ENCODE measurements at regions not wholly inside any gene's neighbourhood (a gene's known extent, or its start where the extent isn't known, plus 50 kb on each side); places are given as distances from the start of the nearest gene placed in this dataset.

GRCh38 chr21:22961258-22961657 lies 1963.0 kb downstream of the NCAM2 start:
- H3K9me2 ChIP-seq (ENCODE audit: insufficient read depth), result no peaks in the 10 kb centered on the region
- no peaks in the 10 kb centered on the region for H3K9me3 ChIP-seq (ENCODE audit: insufficient read depth, low read depth)
- CTCF ChIA-PET, result no interaction called here
- intact Hi-C loops (cut with micrococcal nuclease; ENCODE audit: unreplicated experiment), result no loop called here
- no TSS peak for BruUV-seq (replicated peaks)
- no peak overlapping the region for H3K27ac ChIP-seq
- H3K27me3 ChIP-seq (ENCODE audit: insufficient read depth, low read depth), result no peaks in the 10 kb centered on the region
- no peaks in the 10 kb centered on the region for H3K79me2 ChIP-seq (ENCODE audit: low read depth)
- H3K4me3 ChIP-seq, result no peak overlapping the region
- DNase-seq, result no peak
- POLR2A ChIA-PET (ENCODE audit: unreplicated experiment), result no interaction called here
- H3K4me2 ChIP-seq, result no peak overlapping the region
- TF ChIP-seq EZH2 (IDR thresholded peaks at IDR 0.05; ENCODE audit: low read depth), result no peak
- TF ChIP-seq CTCF (conservative IDR thresholded peaks at IDR 0.05), result no peak
- no peaks in the 10 kb centered on the region for H3F3A ChIP-seq (ENCODE audit: insufficient read depth, low read depth)
- no peaks in the 10 kb centered on the region for H3K4me1 ChIP-seq (replicated peaks; ENCODE audit: insufficient read depth)
- no peak overlapping the region for H2AFZ ChIP-seq
- no peaks in the 10 kb centered on the region for H4K20me1 ChIP-seq (ENCODE audit: insufficient read depth)
- no peaks in the 10 kb centered on the region for H3K36me3 ChIP-seq (ENCODE audit: low read depth)

GRCh38 chr21:22965455-22966135 lies 1967.4 kb downstream of the NCAM2 start:
- Histone ChIP-seq H2AFZ (no peak overlapping the region), H3K27ac (no peak overlapping the region), H3K27me3 (ENCODE audit: insufficient read depth, low read depth) (no peaks in the 10 kb centered on the region), H3K4me1 (replicated peaks; ENCODE audit: insufficient read depth) (no peaks in the 10 kb centered on the region), H3K4me3 (no peak overlapping the region), H3K4me2 (no peak overlapping the region), H3K79me2 (ENCODE audit: low read depth) (no peaks in the 10 kb centered on the region), H3F3A (ENCODE audit: insufficient read depth, low read depth) (no peaks in the 10 kb centered on the region), H3K36me3 (ENCODE audit: low read depth) (no peaks in the 10 kb centered on the region), H3K9me2 (ENCODE audit: insufficient read depth) (no peaks in the 10 kb centered on the region), H4K20me1 (ENCODE audit: insufficient read depth) (no peaks in the 10 kb centered on the region), H3K9me3 (ENCODE audit: insufficient read depth, low read depth) (no peaks in the 10 kb centered on the region)
- ChIA-PET POLR2A (ENCODE audit: unreplicated experiment) (no interaction called here), CTCF (no interaction called here)
- no peak for TF ChIP-seq CTCF (conservative IDR thresholded peaks at IDR 0.05)
- no peak for TF ChIP-seq EZH2 (IDR thresholded peaks at IDR 0.05; ENCODE audit: low read depth)
- intact Hi-C loops (cut with micrococcal nuclease; ENCODE audit: unreplicated experiment), result no loop called here
- DNase-seq, result no peak
- no TSS peak for BruUV-seq (replicated peaks)

- BruUV-seq (replicated peaks), result no TSS peak
These were observed 1983.6 kb downstream of the NCAM2 start for GRCh38 chr21:22981819-22982218.

More at GRCh38 chr21:22981819-22982218, 1983.6 kb downstream of the NCAM2 start:
- Histone ChIP-seq H3F3A (ENCODE audit: insufficient read depth, low read depth) (no peaks in the 10 kb centered on the region), H3K9me2 (ENCODE audit: insufficient read depth) (no peaks in the 10 kb centered on the region), H3K4me2 (no peak overlapping the region), H3K36me3 (ENCODE audit: low read depth) (no peaks in the 10 kb centered on the region), H3K4me1 (replicated peaks; ENCODE audit: insufficient read depth) (no peaks in the 10 kb centered on the region), H3K4me3 (no peak overlapping the region), H3K27me3 (ENCODE audit: insufficient read depth, low read depth) (no peaks in the 10 kb centered on the region), H3K27ac (no peak overlapping the region), H3K9me3 (ENCODE audit: insufficient read depth, low read depth) (no peaks in the 10 kb centered on the region), H2AFZ (no peak overlapping the region), H3K79me2 (ENCODE audit: low read depth) (no peaks in the 10 kb centered on the region), H4K20me1 (ENCODE audit: insufficient read depth) (no peaks in the 10 kb centered on the region)
- POLR2A ChIA-PET (ENCODE audit: unreplicated experiment), result no interaction called here
- TF ChIP-seq CTCF (conservative IDR thresholded peaks at IDR 0.05), result no peak
- TF ChIP-seq EZH2 (IDR thresholded peaks at IDR 0.05; ENCODE audit: low read depth), result no peak
- intact Hi-C loops (cut with micrococcal nuclease; ENCODE audit: unreplicated experiment), result no loop called here
- no peak for DNase-seq
- CTCF ChIA-PET, result no interaction called here
